K562 (cell line): ENCODE measurements at regions not wholly inside any gene's neighbourhood (a gene's known extent, or its start where the extent isn't known, plus 50 kb on each side); places are given as distances from the start of the nearest gene placed in this dataset.

Source experiments
- CHD1 ChIP-seq: fragments of 200-600 bp; sonication (generic); IDR thresholded peaks from one replicate; pipeline ENCODE4 v1.6.1; 2012; ENCODE audit warnings: mild to moderate bottlenecking, moderate library complexity, low read length, inconsistent platforms
- CHD2 ChIP-seq: IDR thresholded peaks from 2 replicates; pipeline ENCODE4 v1.6.1; 2011; ENCODE audit warnings: low read depth, low read length
- EHMT2 ChIP-seq: fragments of 450-650 bp; IDR thresholded peaks from 2 replicates; pipeline ENCODE4 v1.6.1; 2018; ENCODE audit warnings: antibody characterized with exemption
- GATAD2B ChIP-seq: fragments of 450-650 bp; IDR thresholded peaks from 2 replicates; pipeline ENCODE4 v1.6.1; 2017; ENCODE audit warnings: mild to moderate bottlenecking, borderline replicate concordance
- HDAC6 ChIP-seq: IDR thresholded peaks from 2 replicates; pipeline ENCODE4 v1.6.1; 2012; ENCODE audit warnings: low read depth, mild to moderate bottlenecking, control low read depth, inconsistent platforms, low read length, moderate library complexity
- JUNB ChIP-seq: fragments of 450-650 bp; formaldehyde crosslinking; conservative IDR thresholded peaks from 2 replicates; pipeline ENCODE4 v1.4.0; 2020; ENCODE audit warnings: mild to moderate bottlenecking
- MYC ChIP-seq, 2 experiments: fragments of 250-450 bp in 1 of 2; sonication (Bioruptor Pico) in 1 of 2; IDR thresholded peaks; 2 replicates each; pipeline versions ENCODE4 v1.5.1 to v1.6.1; 2012 to 2021; ENCODE audit warnings: low read depth in 2 of 2, borderline replicate concordance in 1 of 2, improper control_type of control experiment in 1 of 2, low read length in 1 of 2, mild to moderate bottlenecking in 1 of 2, moderate library complexity in 1 of 2
- POLR2AphosphoS5 ChIP-seq: IDR thresholded peaks from 2 replicates; pipeline ENCODE4 v1.6.1; 2011; ENCODE audit warnings: mild to moderate bottlenecking, low read depth, low read length, moderate library complexity; ENCODE audit not compliant: control insufficient read depth, insufficient read depth
- SIN3A ChIP-seq, 2 experiments: fragments of 150-350 bp in 1 of 2; IDR thresholded peaks; 2 replicates each; pipeline ENCODE4 v1.6.1; 2011 to 2016; ENCODE audit warnings: borderline replicate concordance in 2 of 2, low read depth in 2 of 2, low read length in 2 of 2, mild to moderate bottlenecking in 2 of 2, moderate library complexity in 2 of 2; ENCODE audit not compliant: control insufficient read depth in 1 of 2
- TEAD2 ChIP-seq: fragments of 450-650 bp; IDR thresholded peaks from 2 replicates; pipeline ENCODE4 v1.6.1; 2016; ENCODE audit warnings: missing genetic modification characterization, control low read depth, missing compliant biosample characterization
- ZBTB34 ChIP-seq: fragments of 250-450 bp; sonication (Bioruptor Pico); IDR thresholded peaks from 2 replicates; pipeline ENCODE4 v1.8.0; 2021; ENCODE audit warnings: mild to moderate bottlenecking, moderate library complexity
- ZNF24 ChIP-seq: fragments of 450-650 bp; IDR thresholded peaks from 2 replicates; pipeline ENCODE4 v1.6.1; 2016
- TF ChIP-seq, protein P1 (sequence below): sonication (generic); formaldehyde crosslinking; IDR thresholded peaks from 2 replicates; pipeline ENCODE4 v1.8.0; 2022; ENCODE audit warnings: mild to moderate bottlenecking, low read depth, missing genetic modification reagents
- TF ChIP-seq, protein P2 (sequence below), 3 experiments: IDR thresholded peaks in 2 of 3; conservative IDR thresholded peaks in 1 of 3; 2 replicates each; pipeline ENCODE4 v1.5.1; 2011 to 2012; ENCODE audit warnings: low read length in 3 of 3, mild to moderate bottlenecking in 3 of 3, control low read depth in 2 of 3, improper control_type of control experiment in 1 of 3, inconsistent platforms in 1 of 3, low read depth in 1 of 3, mixed read lengths in 1 of 3, moderate library complexity in 1 of 3; ENCODE audit not compliant: insufficient read depth in 2 of 3

DNA sequence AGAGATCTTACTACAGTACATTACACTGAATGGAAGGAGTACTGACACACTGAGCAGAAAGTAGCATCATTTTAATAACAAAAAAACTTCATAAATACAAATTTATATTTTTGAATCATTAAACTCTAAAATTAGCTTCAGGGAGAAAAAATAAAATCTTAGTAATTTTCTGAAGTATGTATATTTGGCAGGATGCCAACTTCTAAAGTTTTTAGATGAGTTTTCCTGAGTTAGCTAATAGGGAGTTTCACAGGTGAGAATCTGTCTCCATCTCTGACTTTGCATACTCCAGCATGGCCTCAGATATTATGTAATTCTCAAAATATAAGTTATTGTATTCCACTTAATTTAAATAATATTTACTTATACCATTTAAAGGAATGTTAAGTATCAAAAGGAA lies 673.2 kb upstream of the PCDH15 start:
- TF ChIP-seq ZBTB34 (no peak), EHMT2 (no peak), JUNB (no peak), CHD2 (no peak), POLR2AphosphoS5 (no peak), HDAC6 (no peak), SIN3A (IDR thresholded peaks at IDR 0.05; ENCODE audit: borderline replicate concordance in 2 of 2, control insufficient read depth in 1 of 2, low read depth in 2 of 2, low read length in 2 of 2) (no peak), CHD1 (no peak), TEAD2 (tag) (no peak), ZNF24 (no peak), GATAD2B (no peak), MYC (IDR thresholded peaks at IDR 0.05; ENCODE audit: low read depth, low read length) (no peak), MYC (CRISPR knock-in tag; IDR thresholded peaks at IDR 0.05; ENCODE audit: borderline replicate concordance, low read depth) (no peak)
- TF ChIP-seq, protein P1, sequence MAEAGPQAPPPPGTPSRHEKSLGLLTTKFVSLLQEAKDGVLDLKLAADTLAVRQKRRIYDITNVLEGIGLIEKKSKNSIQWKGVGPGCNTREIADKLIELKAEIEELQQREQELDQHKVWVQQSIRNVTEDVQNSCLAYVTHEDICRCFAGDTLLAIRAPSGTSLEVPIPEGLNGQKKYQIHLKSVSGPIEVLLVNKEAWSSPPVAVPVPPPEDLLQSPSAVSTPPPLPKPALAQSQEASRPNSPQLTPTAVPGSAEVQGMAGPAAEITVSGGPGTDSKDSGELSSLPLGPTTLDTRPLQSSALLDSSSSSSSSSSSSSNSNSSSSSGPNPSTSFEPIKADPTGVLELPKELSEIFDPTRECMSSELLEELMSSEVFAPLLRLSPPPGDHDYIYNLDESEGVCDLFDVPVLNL (CRISPR knock-in tag) = no peak
- TF ChIP-seq, protein P2, sequence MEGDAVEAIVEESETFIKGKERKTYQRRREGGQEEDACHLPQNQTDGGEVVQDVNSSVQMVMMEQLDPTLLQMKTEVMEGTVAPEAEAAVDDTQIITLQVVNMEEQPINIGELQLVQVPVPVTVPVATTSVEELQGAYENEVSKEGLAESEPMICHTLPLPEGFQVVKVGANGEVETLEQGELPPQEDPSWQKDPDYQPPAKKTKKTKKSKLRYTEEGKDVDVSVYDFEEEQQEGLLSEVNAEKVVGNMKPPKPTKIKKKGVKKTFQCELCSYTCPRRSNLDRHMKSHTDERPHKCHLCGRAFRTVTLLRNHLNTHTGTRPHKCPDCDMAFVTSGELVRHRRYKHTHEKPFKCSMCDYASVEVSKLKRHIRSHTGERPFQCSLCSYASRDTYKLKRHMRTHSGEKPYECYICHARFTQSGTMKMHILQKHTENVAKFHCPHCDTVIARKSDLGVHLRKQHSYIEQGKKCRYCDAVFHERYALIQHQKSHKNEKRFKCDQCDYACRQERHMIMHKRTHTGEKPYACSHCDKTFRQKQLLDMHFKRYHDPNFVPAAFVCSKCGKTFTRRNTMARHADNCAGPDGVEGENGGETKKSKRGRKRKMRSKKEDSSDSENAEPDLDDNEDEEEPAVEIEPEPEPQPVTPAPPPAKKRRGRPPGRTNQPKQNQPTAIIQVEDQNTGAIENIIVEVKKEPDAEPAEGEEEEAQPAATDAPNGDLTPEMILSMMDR (IDR thresholded peaks at IDR 0.05 in 2 of 3, conservative IDR thresholded peaks at IDR 0.05 in 1 of 3; ENCODE audit: insufficient read depth in 2 of 3, low read depth in 1 of 3, low read length in 3 of 3) = no peak
